ENCODE measurements at regions not wholly inside any gene's neighbourhood (a gene's known extent, or its start where the extent isn't known, plus 50 kb on each side); places are given as distances from the start of the nearest gene placed in this dataset.

DNA sequence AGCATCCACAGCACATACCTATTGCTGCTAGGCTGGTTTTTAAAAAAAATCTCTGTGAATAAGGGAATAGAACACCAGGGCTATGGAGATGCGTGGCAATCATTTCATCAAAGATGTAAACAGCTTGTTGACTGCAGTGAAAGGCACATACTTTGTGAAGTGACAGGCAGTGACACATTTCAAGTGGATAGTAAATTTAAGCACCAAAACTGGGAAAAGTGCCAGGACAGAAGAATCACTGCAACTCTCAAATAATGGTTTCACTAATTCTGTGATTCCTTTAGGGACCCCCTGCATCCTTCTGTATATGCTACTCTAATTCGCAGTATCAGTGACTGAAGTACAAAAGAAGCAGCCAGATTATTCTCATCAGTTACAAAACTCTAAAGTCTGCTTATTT lies 145.2 kb upstream of the KLF14 start:
- peaks cover 95% of the 10 kb centered on the region for H3K4me1 Mint-ChIP-seq (ENCODE audit: low read depth)
- H3K27ac Mint-ChIP-seq: peak overlapping the region; percentile 93
- H3K27me3 Mint-ChIP-seq (ENCODE audit: insufficient read depth): peaks cover 78% of the 10 kb centered on the region
- TF ChIP-seq, protein P1, sequence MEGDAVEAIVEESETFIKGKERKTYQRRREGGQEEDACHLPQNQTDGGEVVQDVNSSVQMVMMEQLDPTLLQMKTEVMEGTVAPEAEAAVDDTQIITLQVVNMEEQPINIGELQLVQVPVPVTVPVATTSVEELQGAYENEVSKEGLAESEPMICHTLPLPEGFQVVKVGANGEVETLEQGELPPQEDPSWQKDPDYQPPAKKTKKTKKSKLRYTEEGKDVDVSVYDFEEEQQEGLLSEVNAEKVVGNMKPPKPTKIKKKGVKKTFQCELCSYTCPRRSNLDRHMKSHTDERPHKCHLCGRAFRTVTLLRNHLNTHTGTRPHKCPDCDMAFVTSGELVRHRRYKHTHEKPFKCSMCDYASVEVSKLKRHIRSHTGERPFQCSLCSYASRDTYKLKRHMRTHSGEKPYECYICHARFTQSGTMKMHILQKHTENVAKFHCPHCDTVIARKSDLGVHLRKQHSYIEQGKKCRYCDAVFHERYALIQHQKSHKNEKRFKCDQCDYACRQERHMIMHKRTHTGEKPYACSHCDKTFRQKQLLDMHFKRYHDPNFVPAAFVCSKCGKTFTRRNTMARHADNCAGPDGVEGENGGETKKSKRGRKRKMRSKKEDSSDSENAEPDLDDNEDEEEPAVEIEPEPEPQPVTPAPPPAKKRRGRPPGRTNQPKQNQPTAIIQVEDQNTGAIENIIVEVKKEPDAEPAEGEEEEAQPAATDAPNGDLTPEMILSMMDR (IDR thresholded peaks at IDR 0.05): no peak
- peaks cover 13% of the 10 kb centered on the region for H3K9me3 Mint-ChIP-seq
- peak overlapping the region; percentile 75 for H3K4me3 Mint-ChIP-seq
- no peak for DNase-seq
- H3K36me3 Mint-ChIP-seq (ENCODE audit: low read depth): peaks cover 89% of the 10 kb centered on the region

DNA sequence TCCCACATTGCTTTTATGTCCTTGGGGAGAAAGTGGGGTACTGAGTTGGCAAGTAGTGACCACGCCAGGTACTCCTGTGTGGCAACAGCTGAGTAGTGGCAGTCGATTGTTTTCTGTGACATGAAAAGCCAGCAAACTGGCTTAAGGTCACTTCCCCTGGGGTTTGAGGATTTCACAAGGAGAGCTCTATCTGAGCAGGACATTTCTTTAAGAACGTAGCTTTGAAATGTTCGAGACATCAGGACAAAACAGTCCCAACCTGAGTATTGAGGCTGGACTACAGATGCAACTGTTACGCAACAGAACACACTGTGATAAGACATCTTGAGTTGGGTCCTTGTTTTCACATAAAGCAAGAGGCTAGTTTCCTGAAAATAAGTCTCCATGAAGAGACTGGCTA lies 146.7 kb upstream of the KLF14 start:
- H3K4me3 Mint-ChIP-seq: peak overlapping the region; percentile 21
- H3K36me3 Mint-ChIP-seq (ENCODE audit: low read depth): peaks cover 89% of the 10 kb centered on the region
- peaks cover 11% of the 10 kb centered on the region for H3K9me3 Mint-ChIP-seq
- peaks cover 95% of the 10 kb centered on the region for H3K4me1 Mint-ChIP-seq (ENCODE audit: low read depth)
- TF ChIP-seq, protein P1 (IDR thresholded peaks at IDR 0.05): no peak
- H3K27ac Mint-ChIP-seq: peak overlapping the region; percentile 94
- DNase-seq: no peak
- peaks cover 77% of the 10 kb centered on the region for H3K27me3 Mint-ChIP-seq (ENCODE audit: insufficient read depth)

DNA sequence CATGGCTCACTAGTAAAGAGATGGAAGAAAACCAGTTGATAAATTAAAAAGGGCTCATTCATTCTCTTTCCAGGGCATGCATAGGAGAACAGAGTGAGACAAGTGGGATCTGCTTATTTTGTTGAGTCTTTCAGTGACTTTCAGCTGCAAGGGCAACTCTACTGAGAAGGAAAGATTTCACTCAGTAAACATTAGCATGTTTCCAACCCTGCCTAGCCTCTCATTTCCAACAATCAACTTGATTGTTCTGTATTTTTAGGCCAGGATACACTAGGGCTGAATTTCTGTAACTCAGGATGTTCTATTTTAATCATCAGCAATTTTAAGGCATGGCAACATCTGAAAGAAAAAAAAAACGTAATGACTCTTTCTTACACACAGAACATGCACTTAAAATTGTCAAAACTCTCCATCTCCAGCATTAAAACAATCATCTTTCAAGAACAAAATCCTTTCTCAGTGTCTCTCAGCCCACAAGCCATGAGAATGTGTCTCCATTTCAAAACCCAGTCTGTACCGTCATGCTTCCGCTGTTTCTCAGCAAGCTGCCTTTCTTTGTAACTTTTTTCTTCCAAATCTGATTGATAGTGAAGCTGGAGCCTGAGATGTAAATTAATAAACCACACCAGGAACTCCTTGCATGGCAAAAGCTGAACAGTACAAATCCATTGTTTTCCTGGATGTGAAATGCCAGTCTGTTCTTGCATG lies 147.2 kb upstream of the KLF14 start:
- Mint-ChIP-seq H3K4me1 (ENCODE audit: low read depth) (peaks cover 95% of the 10 kb centered on the region), H3K9me3 (peaks cover 11% of the 10 kb centered on the region), H3K36me3 (ENCODE audit: low read depth) (peaks cover 88% of the 10 kb centered on the region), H3K27me3 (ENCODE audit: insufficient read depth) (peaks cover 72% of the 10 kb centered on the region), H3K27ac (peak overlapping the region; percentile 94), H3K4me3 (peak overlapping the region; percentile 21)
- no peak for DNase-seq
- TF ChIP-seq, protein P1 (IDR thresholded peaks at IDR 0.05): no peak

DNA sequence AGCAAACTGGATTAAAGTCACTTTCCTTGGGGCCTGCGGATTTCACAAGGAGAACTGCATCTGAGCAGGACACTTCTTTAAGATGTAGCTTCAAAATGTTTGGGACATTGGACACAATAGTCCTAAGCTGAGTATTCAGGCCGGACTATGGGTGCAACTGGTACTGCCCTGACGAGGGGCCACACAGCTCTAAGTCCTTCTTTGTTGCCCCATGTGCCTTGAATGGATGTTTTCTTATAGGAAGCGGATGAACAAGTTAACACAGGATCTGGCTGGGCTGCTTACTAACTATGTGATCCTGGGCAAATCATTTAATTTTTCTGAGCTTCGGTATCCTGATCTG lies 147.8 kb upstream of the KLF14 start:
- no peak for DNase-seq
- peaks cover 95% of the 10 kb centered on the region for H3K4me1 Mint-ChIP-seq (ENCODE audit: low read depth)
- peak overlapping the region; percentile 21 for H3K4me3 Mint-ChIP-seq
- H3K27ac Mint-ChIP-seq: peak overlapping the region; percentile 94
- peaks cover 72% of the 10 kb centered on the region for H3K27me3 Mint-ChIP-seq (ENCODE audit: insufficient read depth)
- TF ChIP-seq, protein P1 (IDR thresholded peaks at IDR 0.05): no peak
- peaks cover 11% of the 10 kb centered on the region for H3K9me3 Mint-ChIP-seq
- peaks cover 88% of the 10 kb centered on the region for H3K36me3 Mint-ChIP-seq (ENCODE audit: low read depth)

DNA sequence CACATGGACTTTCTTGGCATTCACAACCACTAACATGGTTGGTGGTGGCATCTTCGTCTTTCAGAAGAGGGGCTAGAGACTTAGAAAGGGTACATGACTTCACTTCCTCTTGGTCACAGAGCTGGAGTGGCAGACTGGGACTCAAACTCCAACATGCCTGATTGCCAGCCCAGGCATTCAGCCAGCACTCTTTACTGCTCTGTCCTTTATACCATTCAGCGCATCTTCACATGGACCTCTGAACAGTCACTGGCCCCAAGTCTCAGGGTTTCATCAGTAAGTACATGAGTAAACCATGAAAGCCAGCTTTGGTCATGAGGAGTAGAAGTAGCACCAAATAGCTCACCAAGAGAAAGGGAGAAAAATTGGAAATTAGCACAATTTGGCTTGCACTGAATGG lies 148.4 kb upstream of the KLF14 start:
- H3K4me3 Mint-ChIP-seq: peak overlapping the region; percentile 21
- peaks cover 95% of the 10 kb centered on the region for H3K4me1 Mint-ChIP-seq (ENCODE audit: low read depth)
- no peak for DNase-seq
- TF ChIP-seq, protein P1 (IDR thresholded peaks at IDR 0.05): no peak
- H3K9me3 Mint-ChIP-seq: peaks cover 11% of the 10 kb centered on the region
- peak overlapping the region; percentile 94 for H3K27ac Mint-ChIP-seq
- H3K36me3 Mint-ChIP-seq (ENCODE audit: low read depth): peaks cover 88% of the 10 kb centered on the region
- H3K27me3 Mint-ChIP-seq (ENCODE audit: insufficient read depth): peaks cover 73% of the 10 kb centered on the region
